Thoracic aorta (tissue), 2 donors: ENCODE measurements at regions not wholly inside any gene's neighbourhood (a gene's known extent, or its start where the extent isn't known, plus 50 kb on each side); places are given as distances from the start of the nearest gene placed in this dataset.

Experiments
- ATAC-seq: fragments of 150-250 bp; one replicate; pipeline ENCODE4 v1.8.0; 2017; ENCODE audit warnings: low read depth; ENCODE audit not compliant: insufficient number of reproducible peaks, low FRiP score
- DNase-seq: peaks from one replicate; pipeline ENCODE4 v3.0.0-alpha.2; 2020; ENCODE audit warnings: low spot score
- H3K27ac ChIP-seq, 2 donors: fragments of 200-600 bp; sonication (generic); 1 replicate in 1 of 2; 2 replicates in 1 of 2; pipeline ENCODE4 v1.5.1; 2016; ENCODE audit warnings: mild to moderate bottlenecking in 2 of 2, moderate library complexity in 2 of 2
- H3K27me3 ChIP-seq: fragments of 200-600 bp; sonication (generic); replicated peaks from 2 replicates; pipeline ENCODE4 v1.6.0; 2016; ENCODE audit warnings: mild to moderate bottlenecking; ENCODE audit not compliant: insufficient read depth
- H3K36me3 ChIP-seq: fragments of 200-600 bp; sonication (generic); one replicate; pipeline ENCODE4 v1.5.1; 2016
- H3K4me1 ChIP-seq, 2 donors: fragments of 200-600 bp; sonication (generic); 1 replicate in 1 of 2; 2 replicates in 1 of 2; pipeline versions ENCODE4 v1.5.1 to v1.6.0; 2016; ENCODE audit warnings: low read depth in 2 of 2, mild to moderate bottlenecking in 1 of 2; ENCODE audit not compliant: control insufficient read depth in 1 of 2
- H3K4me3 ChIP-seq: fragments of 200-600 bp; sonication (generic); 2 replicates; pipeline ENCODE4 v1.5.1; 2016; ENCODE audit warnings: mild to moderate bottlenecking
- H3K9me3 ChIP-seq: fragments of 200-600 bp; sonication (generic); 2 replicates; pipeline ENCODE4 v1.5.1; 2016
- CTCF ChIP-seq: fragments of 200-600 bp; sonication (generic); IDR thresholded peaks from one replicate; pipeline ENCODE4 v1.5.1; 2019; ENCODE audit warnings: antibody characterized with exemption

DNA sequence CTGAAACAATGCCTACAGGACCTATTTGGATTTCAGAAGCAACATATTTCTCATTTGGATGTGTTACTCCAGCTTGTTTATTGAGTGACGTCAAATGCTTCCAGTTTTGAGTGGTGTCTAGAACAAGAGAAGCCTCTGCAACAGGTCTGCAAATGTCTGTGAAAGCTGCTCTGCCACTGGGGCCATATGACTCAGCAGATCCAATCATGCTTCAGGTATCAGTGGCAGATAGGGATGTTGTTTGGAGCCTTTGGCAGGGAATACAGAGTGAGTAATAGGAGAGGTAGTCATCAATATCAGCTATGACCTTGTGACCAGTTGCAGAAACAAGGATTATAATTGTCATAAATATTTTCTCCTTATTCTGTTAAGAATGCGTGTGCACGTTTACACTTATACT, 141.1 kb upstream of the ZXDA start:
- Histone ChIP-seq H3K27me3 (no peaks in the 10 kb centered on the region), H3K9me3 (no peaks in the 10 kb centered on the region), H3K27ac (no peak overlapping the region), H3K4me3 (no peak overlapping the region), H3K36me3 (no peaks in the 10 kb centered on the region), H3K4me1 (no peaks in the 10 kb centered on the region)
- no peak for DNase-seq
- no peak for TF ChIP-seq CTCF
- ATAC-seq: no peak

- TF ChIP-seq CTCF: no peak
- Histone ChIP-seq H3K4me3 (no peak overlapping the region), H3K27ac (no peak overlapping the region), H3K4me1 (no peaks in the 10 kb centered on the region), H3K36me3 (no peaks in the 10 kb centered on the region), H3K27me3 (no peaks in the 10 kb centered on the region), H3K9me3 (no peaks in the 10 kb centered on the region)
- DNase-seq (no peak), ATAC-seq (no peak)
Observed at GRCh38 chrX:58044130-58044529, 133.9 kb upstream of the ZXDA start.

DNA sequence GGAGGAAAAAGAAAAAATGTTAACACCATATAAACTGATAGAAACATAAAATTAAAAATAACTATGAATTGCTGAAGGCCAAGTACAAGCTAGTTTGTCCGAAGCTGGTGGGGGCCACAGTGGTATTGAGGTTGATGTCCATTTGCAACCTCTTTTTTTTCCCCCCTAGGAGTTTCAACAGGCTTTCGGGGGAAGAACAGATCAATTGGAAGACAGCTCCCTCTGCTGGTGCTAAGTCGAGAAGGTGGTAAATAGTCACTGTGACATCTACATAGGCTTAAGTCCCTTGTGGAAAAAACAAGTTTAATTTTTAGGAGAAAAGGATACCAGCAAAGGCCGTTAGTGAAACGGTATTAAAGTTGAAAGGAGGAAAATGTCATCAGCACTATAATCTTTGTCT, 115.7 kb upstream of the ZXDA start:
- Histone ChIP-seq H3K4me1 (no peaks in the 10 kb centered on the region), H3K27me3 (no peaks in the 10 kb centered on the region), H3K36me3 (no peaks in the 10 kb centered on the region), H3K4me3 (no peak overlapping the region), H3K27ac (no peak overlapping the region), H3K9me3 (no peaks in the 10 kb centered on the region)
- TF ChIP-seq CTCF: peak; percentile 25
- DNase-seq: no peak
- ATAC-seq: no peak

DNA sequence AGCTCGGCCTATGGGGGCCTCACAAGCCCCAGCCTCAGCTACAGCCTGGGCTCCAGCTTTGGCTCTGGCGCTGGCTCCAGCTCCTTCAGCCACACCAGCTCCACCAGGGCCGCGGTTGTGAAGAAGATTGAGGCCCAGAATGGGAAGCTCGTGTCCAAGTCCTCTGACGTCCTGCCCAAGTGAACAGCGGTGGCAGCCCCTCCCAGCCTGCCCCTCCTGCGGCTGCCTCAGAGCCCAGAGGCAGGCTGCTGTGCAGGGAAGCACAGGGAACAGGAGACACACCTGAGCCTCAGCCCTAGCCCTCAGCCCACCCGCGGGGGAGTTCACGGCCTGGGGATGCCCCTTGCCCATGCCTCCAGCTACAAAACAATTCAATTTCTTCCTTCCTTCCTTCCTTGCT, 75.7 kb upstream of the ZXDA start:
- Histone ChIP-seq H3K27me3 (no peaks in the 10 kb centered on the region), H3K27ac (no peak overlapping the region), H3K36me3 (no peaks in the 10 kb centered on the region), H3K4me1 (no peaks in the 10 kb centered on the region), H3K4me3 (no peak overlapping the region), H3K9me3 (no peaks in the 10 kb centered on the region)
- TF ChIP-seq CTCF: no peak
- ATAC-seq (no peak), DNase-seq (no peak)

- no peak for DNase-seq
- H3K4me3 ChIP-seq: no peak overlapping the region
Observed at GRCh38 chrX:57984620-57985019, 74.4 kb upstream of the ZXDA start.

More at GRCh38 chrX:57984620-57985019, 74.4 kb upstream of the ZXDA start:
- Histone ChIP-seq H3K9me3 (no peaks in the 10 kb centered on the region), H3K4me1 (no peaks in the 10 kb centered on the region), H3K36me3 (no peaks in the 10 kb centered on the region), H3K27ac (no peak overlapping the region), H3K27me3 (no peaks in the 10 kb centered on the region)
- no peak for ATAC-seq
- no peak for TF ChIP-seq CTCF
